Hematopoietic multipotent progenitor cell treated with erythropoietin and hydrocortisone succinate and interleukin-3 and kit ligand, for 8 days (in vitro differentiated cells): ENCODE measurements at regions not wholly inside any gene's neighbourhood (a gene's known extent, or its start where the extent isn't known, plus 50 kb on each side); places are given as distances from the start of the nearest gene placed in this dataset.
"Not testable (repeated sequence)": the region's sequence is repeated elsewhere in the genome, so short reads cannot be mapped to it uniquely, and the experiment has no call there.

ENCODE experiments used
- DNase-seq: peaks from one replicate; pipeline ENCODE4 v3.0.0-alpha.2; 2015

DNA sequence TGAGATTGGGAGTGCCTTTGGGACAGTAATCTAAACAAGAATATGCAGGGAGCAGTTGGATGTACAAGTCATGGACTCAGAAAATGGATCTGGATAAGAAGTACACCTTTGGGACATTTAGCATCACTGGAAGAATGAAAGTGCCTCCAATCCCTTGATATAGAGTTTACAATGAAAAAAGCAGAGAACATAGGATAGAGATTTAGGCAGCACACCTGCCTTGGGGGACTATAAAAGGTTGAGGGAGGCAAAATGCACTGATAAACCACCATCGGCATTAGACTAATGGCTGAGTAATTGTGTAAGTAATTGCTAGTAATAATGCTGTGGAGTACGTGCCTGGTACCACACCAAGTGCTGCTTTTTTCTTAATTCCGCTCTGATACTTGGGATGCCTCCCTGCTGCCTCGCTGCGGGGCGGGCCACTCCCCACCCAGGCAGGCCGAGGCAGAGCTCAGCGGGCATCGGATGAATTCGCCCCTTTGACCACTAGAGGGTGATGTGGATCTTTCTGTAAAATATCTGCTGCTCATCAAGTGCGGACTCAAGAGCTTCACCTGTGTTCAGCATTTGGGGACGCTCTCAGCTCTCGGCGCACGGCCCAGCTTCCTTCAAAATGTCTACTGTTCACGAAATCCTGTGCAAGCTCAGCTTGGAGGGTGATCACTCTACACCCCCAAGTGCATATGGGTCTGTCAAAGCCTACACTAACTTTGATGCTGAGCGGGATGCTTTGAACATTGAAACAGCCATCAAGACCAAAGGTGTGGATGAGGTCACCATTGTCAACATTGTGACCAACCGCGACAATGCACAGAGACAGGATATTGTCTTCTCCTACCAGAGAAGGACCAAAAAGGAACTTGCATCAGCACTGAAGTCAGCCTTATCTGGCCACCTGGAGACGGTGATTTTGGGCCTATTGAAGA is 99.9 kb downstream of the ANKRD18B start:
- DNase-seq: peak; percentile 89

GRCh38 chr9:33628318-33628717 is 104.3 kb downstream of the ANKRD18B start:
- DNase-seq: not testable (repeated sequence)

DNA sequence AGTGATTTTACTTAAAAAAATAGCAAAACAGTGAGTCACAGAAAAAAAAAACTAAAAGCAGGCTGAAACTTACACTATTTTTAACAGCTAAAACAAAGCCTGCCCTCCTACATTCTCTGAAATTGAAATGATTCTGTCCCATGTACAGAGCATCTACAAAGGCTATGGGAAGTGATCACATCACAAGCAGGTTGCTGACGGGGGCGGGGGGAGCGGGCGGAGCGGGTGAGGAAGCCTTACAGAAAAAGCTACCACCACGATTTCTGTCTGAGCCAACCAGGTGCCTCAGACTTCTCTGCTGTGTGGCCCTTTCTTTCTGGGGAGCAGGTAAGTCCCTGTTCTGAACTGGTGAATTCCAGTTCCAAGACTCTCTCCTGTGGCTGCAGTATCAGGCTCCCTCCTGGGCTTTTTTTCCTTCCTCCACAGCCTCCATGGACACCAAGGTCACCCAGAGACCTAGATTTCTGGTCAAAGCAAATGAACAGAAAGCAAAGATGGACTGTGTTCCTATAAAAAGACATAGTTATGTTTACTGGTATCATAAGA is 104.9 kb downstream of the ANKRD18B start:
- DNase-seq: no peak

- DNase-seq: no peak
Measured at GRCh38 chr9:33633636-33634035, 109.6 kb downstream of the ANKRD18B start.

- no peak for DNase-seq
Measured at GRCh38 chr9:33637881-33638280, 113.8 kb downstream of the ANKRD18B start.

GRCh38 chr9:33638391-33638915 is 114.4 kb downstream of the ANKRD18B start:
- DNase-seq: no peak

- no peak for DNase-seq
Measured at GRCh38 chr9:33645706-33646105, 121.7 kb downstream of the ANKRD18B start.

GRCh38 chr9:33649463-33649862 is 125.4 kb downstream of the ANKRD18B start:
- no peak for DNase-seq

- no peak for DNase-seq
Measured at GRCh38 chr9:33651125-33651524, 127.1 kb downstream of the ANKRD18B start.

DNA sequence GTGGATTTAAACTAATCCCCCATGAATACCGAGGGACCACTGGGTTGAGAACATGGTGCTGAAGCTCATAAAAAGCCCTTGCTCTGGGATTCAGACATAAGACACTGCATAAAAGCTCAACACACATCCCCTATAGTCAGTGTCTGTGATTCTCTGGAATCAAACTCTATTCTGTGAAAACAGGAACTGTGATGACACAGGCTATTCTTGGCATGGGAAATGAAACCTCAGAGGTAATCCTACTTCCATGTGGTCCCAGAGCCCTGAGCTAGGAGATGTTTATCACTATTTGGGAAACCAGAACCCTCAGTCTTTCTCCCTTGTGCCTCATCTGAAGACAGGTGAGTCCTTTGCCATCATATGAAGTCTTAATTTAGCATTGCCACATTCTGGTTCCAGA is 135.4 kb upstream of the PRSS3 start:
- no peak for DNase-seq

DNA sequence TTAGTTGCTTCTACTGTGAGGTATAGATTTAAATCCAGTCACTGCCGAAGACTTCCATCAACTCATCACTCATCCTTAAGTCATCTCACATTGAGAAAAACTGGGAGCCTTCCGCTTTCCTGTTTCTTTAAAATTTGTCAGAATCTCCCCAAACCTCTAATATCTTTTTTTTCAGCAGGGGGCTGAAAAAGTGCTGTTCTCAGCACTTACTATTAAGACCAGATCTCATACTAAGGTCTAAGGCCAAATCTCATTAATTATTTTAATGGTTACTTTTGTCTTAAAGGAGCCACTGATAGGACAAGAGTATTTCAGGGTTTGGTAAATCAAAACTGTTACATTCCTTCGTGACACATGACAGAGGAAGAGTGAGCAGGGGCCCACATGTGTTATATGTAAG is 134.6 kb upstream of the PRSS3 start:
- no peak for DNase-seq

GRCh38 chr9:33661176-33661575 is 134.2 kb upstream of the PRSS3 start:
- no peak for DNase-seq

DNA sequence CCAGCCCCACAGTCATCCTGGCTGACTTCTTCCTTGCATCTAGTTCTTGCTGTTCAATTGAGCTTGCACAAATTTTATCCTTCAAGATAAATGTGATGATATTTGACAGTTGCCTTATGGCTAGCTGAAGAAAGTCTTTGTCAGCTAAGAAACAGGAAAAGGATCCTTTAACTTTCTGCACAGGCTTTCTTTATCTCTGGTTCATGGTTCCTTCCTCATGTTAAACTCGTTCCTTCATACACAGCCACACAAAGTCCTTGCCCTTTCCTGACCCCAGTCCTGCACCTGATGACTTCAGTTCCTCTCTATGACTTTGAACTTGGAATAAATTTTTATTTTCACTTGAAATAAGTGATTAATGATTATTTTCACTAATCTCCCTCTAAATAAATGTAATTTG is 132.5 kb upstream of the PRSS3 start:
- DNase-seq: no peak

- DNase-seq: peak; percentile 24
Measured at GRCh38 chr9:33676194-33676745, 119.1 kb upstream of the PRSS3 start.

DNA sequence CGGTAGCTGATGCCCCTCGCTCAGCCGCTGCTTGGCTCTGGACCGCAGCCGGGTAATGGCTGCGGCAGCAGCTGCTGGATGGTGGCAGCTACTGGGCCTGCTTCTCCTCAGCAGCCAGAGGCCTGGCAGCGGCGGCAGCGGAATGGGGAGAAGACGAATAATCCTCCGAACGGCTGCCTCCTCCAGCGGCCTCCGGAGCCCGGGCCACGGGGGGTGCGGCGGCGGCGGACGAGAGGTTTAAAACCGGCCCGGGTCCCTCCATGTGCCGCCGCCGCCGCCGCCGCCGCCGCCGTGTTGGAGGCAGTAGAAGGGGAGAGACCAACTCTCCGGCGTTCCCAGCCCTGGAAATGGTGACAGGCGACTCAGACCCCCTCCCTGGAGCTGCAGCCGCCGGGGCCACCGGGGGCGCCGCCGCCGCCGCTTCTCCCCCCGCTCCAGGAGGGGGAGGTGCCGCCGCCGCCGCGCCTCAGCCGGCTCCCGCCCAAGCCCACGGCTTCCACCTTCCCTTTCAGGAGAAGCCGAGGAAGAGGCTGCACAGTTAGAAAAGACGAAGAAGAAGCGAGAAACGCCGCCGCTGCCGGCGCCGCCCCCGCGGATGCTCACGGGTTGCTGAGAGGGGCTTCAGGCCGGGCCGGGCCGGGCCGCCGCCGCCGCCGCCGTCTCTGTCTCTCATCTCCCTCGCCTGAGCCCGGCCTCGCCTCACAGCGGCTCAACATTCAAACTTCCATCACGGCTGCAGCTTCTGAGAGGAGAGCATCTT is 118.4 kb upstream of the PRSS3 start:
- peak; percentile 51 for DNase-seq

DNA sequence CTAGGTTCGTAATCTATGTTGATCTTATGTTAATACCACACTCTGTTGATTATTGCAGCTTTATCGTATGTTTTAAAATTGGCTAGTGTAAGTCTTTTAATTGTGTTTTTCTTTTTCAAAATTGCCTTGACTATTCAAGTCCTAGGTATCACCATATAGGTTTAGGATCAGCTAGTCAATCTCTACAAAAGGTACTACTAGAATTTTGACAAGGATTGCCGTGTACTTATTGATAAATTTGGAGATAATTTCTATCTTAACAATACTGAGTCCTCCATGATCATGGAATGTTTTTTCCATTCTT is 117.9 kb upstream of the PRSS3 start:
- DNase-seq: no peak

DNA sequence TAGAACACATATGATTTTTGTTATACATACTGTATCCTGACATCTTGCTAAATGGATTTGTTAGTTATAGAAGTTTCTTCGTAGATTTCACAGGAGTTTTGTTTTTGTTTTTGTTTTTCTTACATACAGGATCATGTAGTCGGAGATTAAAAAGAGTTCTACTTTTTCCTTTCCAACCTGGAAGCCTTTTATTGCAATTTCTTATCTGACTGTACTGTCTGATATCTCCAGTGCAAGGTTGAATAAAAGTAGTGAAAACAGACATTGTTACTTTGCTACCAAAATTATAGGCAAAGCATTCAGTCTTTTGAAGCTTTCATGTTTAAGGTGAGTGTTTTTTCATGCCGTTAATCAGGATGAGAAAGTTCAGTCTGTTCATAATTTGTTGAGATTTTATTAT is 117.4 kb upstream of the PRSS3 start:
- DNase-seq: no peak

DNA sequence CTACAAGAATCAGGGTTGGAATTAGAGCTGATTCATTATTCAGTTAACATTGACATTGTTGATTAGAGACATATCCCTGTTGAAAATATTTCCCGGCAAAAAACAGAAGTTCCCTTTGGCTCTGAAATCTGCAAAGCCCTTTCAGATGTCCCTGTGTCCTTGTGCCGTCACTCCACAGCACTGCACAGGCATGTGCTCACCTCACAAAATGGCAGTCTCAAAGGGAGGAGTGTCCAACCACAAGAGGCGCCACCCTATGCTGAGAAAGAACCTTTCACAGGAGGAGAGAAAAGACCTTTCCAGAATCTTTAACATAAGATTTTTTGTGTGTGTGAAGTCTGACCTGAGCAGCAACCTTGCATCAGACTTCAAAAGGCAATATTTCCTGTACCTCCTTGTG is 112.8 kb upstream of the PRSS3 start:
- DNase-seq: no peak

- no peak for DNase-seq
Measured at GRCh38 chr9:33684831-33685230, 110.5 kb upstream of the PRSS3 start.

- no peak for DNase-seq
Measured at GRCh38 chr9:33686942-33687341, 108.4 kb upstream of the PRSS3 start.

- DNase-seq: peak; percentile 74
Measured at GRCh38 chr9:33687779-33688178, 107.6 kb upstream of the PRSS3 start.

- DNase-seq: peak; percentile 41
Measured at GRCh38 chr9:33690143-33690933, 105.0 kb upstream of the PRSS3 start.

GRCh38 chr9:33695299-33695698 is 100.1 kb upstream of the PRSS3 start:
- no peak for DNase-seq
